ENCODE measurements at regions not wholly inside any gene's neighbourhood (a gene's known extent, or its start where the extent isn't known, plus 50 kb on each side); places are given as distances from the start of the nearest gene placed in this dataset.

GRCh38 chr5:165101709-165102108 lies 1596.3 kb downstream of the MAT2B start:
- DNase-seq (ENCODE audit: low spot score): no peak

- DNase-seq (ENCODE audit: low spot score): no peak
Observed at GRCh38 chr5:165104611-165105010, 1599.2 kb downstream of the MAT2B start.

- DNase-seq (ENCODE audit: low spot score): no peak
Observed at GRCh38 chr5:165108809-165109208, 1603.4 kb downstream of the MAT2B start.

- no peak for DNase-seq (ENCODE audit: low spot score)
Observed at GRCh38 chr5:165119175-165119574, 1613.8 kb downstream of the MAT2B start.

- no peak for DNase-seq (ENCODE audit: low spot score)
Observed at GRCh38 chr5:165126598-165126997, 1621.2 kb downstream of the MAT2B start.

- DNase-seq (ENCODE audit: low spot score): no peak
Observed at GRCh38 chr5:165127941-165128340, 1622.5 kb downstream of the MAT2B start.

- DNase-seq (ENCODE audit: low spot score): no peak
Observed at GRCh38 chr5:165130656-165131055, 1625.2 kb downstream of the MAT2B start.

- no peak for DNase-seq (ENCODE audit: low spot score)
Observed at GRCh38 chr5:165134155-165134554, 1628.7 kb downstream of the MAT2B start.

GRCh38 chr5:165135565-165135964 lies 1630.1 kb downstream of the MAT2B start:
- no peak for DNase-seq (ENCODE audit: low spot score)

GRCh38 chr5:165137701-165138100 lies 1632.3 kb downstream of the MAT2B start:
- no peak for DNase-seq (ENCODE audit: low spot score)

GRCh38 chr5:165138236-165138635 lies 1632.8 kb downstream of the MAT2B start:
- DNase-seq (ENCODE audit: low spot score): no peak

GRCh38 chr5:165139262-165139661 lies 1633.8 kb downstream of the MAT2B start:
- DNase-seq (ENCODE audit: low spot score): no peak

- no peak for DNase-seq (ENCODE audit: low spot score)
Observed at GRCh38 chr5:165139721-165140120, 1634.3 kb downstream of the MAT2B start.

- DNase-seq (ENCODE audit: low spot score): no peak
Observed at GRCh38 chr5:165143741-165144140, 1638.3 kb downstream of the MAT2B start.

GRCh38 chr5:165149431-165149830 lies 1644.0 kb downstream of the MAT2B start:
- no peak for DNase-seq (ENCODE audit: low spot score)

GRCh38 chr5:165152058-165152457 lies 1646.6 kb downstream of the MAT2B start:
- DNase-seq (ENCODE audit: low spot score): no peak

- DNase-seq (ENCODE audit: low spot score): no peak
Observed at GRCh38 chr5:165157219-165157618, 1651.8 kb downstream of the MAT2B start.

- DNase-seq (ENCODE audit: low spot score): no peak
Observed at GRCh38 chr5:165161204-165161603, 1655.8 kb downstream of the MAT2B start.

- DNase-seq (ENCODE audit: low spot score): no peak
Observed at GRCh38 chr5:165163861-165164260, 1658.4 kb downstream of the MAT2B start.

GRCh38 chr5:165173651-165174050 lies 1668.2 kb downstream of the MAT2B start:
- DNase-seq (ENCODE audit: low spot score): no peak

- DNase-seq (ENCODE audit: low spot score): no peak
Observed at GRCh38 chr5:165175041-165175440, 1669.6 kb downstream of the MAT2B start.

- DNase-seq (ENCODE audit: low spot score): no peak
Observed at GRCh38 chr5:165184183-165184582, 1678.8 kb downstream of the MAT2B start.

GRCh38 chr5:165185716-165186115 lies 1680.3 kb downstream of the MAT2B start:
- DNase-seq (ENCODE audit: low spot score): no peak

GRCh38 chr5:165187815-165188214 lies 1682.4 kb downstream of the MAT2B start:
- DNase-seq (ENCODE audit: low spot score): no peak

GRCh38 chr5:165188556-165189175 lies 1683.2 kb downstream of the MAT2B start:
- DNase-seq (ENCODE audit: low spot score): no peak
